ENCODE measurements at regions not wholly inside any gene's neighbourhood (a gene's known extent, or its start where the extent isn't known, plus 50 kb on each side); places are given as distances from the start of the nearest gene placed in this dataset.

- H3K4me1 Mint-ChIP-seq (ENCODE audit: unreplicated experiment): peaks cover 11% of the 10 kb centered on the region
- no peaks in the 10 kb centered on the region for H3K36me3 Mint-ChIP-seq (ENCODE audit: low read depth, unreplicated experiment)
- DNase-seq (ENCODE audit: low spot score): no peak
- H3K4me3 Mint-ChIP-seq (ENCODE audit: unreplicated experiment): no peak overlapping the region
- peaks cover 4% of the 10 kb centered on the region for H3K9me3 Mint-ChIP-seq (ENCODE audit: unreplicated experiment)
- H3K27me3 Mint-ChIP-seq (ENCODE audit: unreplicated experiment): peaks cover 2% of the 10 kb centered on the region
- TF ChIP-seq CTCF (IDR thresholded peaks at IDR 0.05; ENCODE audit: unreplicated experiment): no peak
- no peak overlapping the region for H3K27ac Mint-ChIP-seq (ENCODE audit: unreplicated experiment)
These were observed 240.5 kb upstream of the HES1 start for GRCh38 chr3:193895409-193895808.

- Mint-ChIP-seq H3K27ac (ENCODE audit: unreplicated experiment) (no peak overlapping the region), H3K9me3 (ENCODE audit: unreplicated experiment) (peaks cover 4% of the 10 kb centered on the region), H3K27me3 (ENCODE audit: unreplicated experiment) (peaks cover 2% of the 10 kb centered on the region), H3K4me3 (ENCODE audit: unreplicated experiment) (no peak overlapping the region), H3K36me3 (ENCODE audit: low read depth, unreplicated experiment) (no peaks in the 10 kb centered on the region), H3K4me1 (ENCODE audit: unreplicated experiment) (peaks cover 11% of the 10 kb centered on the region)
- DNase-seq (ENCODE audit: low spot score): no peak
- TF ChIP-seq CTCF (IDR thresholded peaks at IDR 0.05; ENCODE audit: unreplicated experiment): no peak
These were observed 239.5 kb upstream of the HES1 start for GRCh38 chr3:193896419-193896818.

- H3K9me3 Mint-ChIP-seq (ENCODE audit: unreplicated experiment): peaks cover 4% of the 10 kb centered on the region
- H3K27me3 Mint-ChIP-seq (ENCODE audit: unreplicated experiment): peaks cover 2% of the 10 kb centered on the region
- no peak for TF ChIP-seq CTCF (IDR thresholded peaks at IDR 0.05; ENCODE audit: unreplicated experiment)
- DNase-seq (ENCODE audit: low spot score): no peak
- peak overlapping the region; percentile 14 for H3K27ac Mint-ChIP-seq (ENCODE audit: unreplicated experiment)
- H3K4me3 Mint-ChIP-seq (ENCODE audit: unreplicated experiment): no peak overlapping the region
- H3K36me3 Mint-ChIP-seq (ENCODE audit: low read depth, unreplicated experiment): no peaks in the 10 kb centered on the region
- H3K4me1 Mint-ChIP-seq (ENCODE audit: unreplicated experiment): peaks cover 11% of the 10 kb centered on the region
These were observed 238.7 kb upstream of the HES1 start for GRCh38 chr3:193897288-193897687.

GRCh38 chr3:193897731-193898180 lies 238.2 kb upstream of the HES1 start:
- Mint-ChIP-seq H3K27ac (ENCODE audit: unreplicated experiment) (peak overlapping the region; percentile 14), H3K4me1 (ENCODE audit: unreplicated experiment) (peaks cover 11% of the 10 kb centered on the region), H3K4me3 (ENCODE audit: unreplicated experiment) (no peak overlapping the region)

GRCh38 chr3:193899001-193899400 lies 236.9 kb upstream of the HES1 start:
- H3K36me3 Mint-ChIP-seq (ENCODE audit: low read depth, unreplicated experiment): no peaks in the 10 kb centered on the region
- H3K27ac Mint-ChIP-seq (ENCODE audit: unreplicated experiment): no peak overlapping the region
- TF ChIP-seq CTCF (IDR thresholded peaks at IDR 0.05; ENCODE audit: unreplicated experiment): no peak
- no peak for DNase-seq (ENCODE audit: low spot score)
- H3K27me3 Mint-ChIP-seq (ENCODE audit: unreplicated experiment): peaks cover 2% of the 10 kb centered on the region
- H3K9me3 Mint-ChIP-seq (ENCODE audit: unreplicated experiment): peaks cover 4% of the 10 kb centered on the region
- H3K4me3 Mint-ChIP-seq (ENCODE audit: unreplicated experiment): no peak overlapping the region
- peaks cover 15% of the 10 kb centered on the region for H3K4me1 Mint-ChIP-seq (ENCODE audit: unreplicated experiment)

More at GRCh38 chr3:193897731-193898180, 238.2 kb upstream of the HES1 start:
- H3K27me3 Mint-ChIP-seq (ENCODE audit: unreplicated experiment): peaks cover 2% of the 10 kb centered on the region
- no peak for TF ChIP-seq CTCF (IDR thresholded peaks at IDR 0.05; ENCODE audit: unreplicated experiment)
- no peaks in the 10 kb centered on the region for H3K36me3 Mint-ChIP-seq (ENCODE audit: low read depth, unreplicated experiment)
- no peak for DNase-seq (ENCODE audit: low spot score)
- H3K9me3 Mint-ChIP-seq (ENCODE audit: unreplicated experiment): peaks cover 4% of the 10 kb centered on the region

Measured in endothelial cell (in vitro differentiated cells).